ENCODE measurements at regions not wholly inside any gene's neighbourhood (a gene's known extent, or its start where the extent isn't known, plus 50 kb on each side); places are given as distances from the start of the nearest gene placed in this dataset.

- TF ChIP-seq EP300 (IDR thresholded peaks at IDR 0.05): no peak
- no peak for TF ChIP-seq POLR2A (IDR thresholded peaks at IDR 0.05)
- no peak for TF ChIP-seq CTCF (IDR thresholded peaks at IDR 0.05)
- no peak for TF ChIP-seq POLR2AphosphoS5 (IDR thresholded peaks at IDR 0.05)
- 81 to 94% (median 91%) methylated on average over 3 of the region's 3 CpGs for WGBS, 5 donors
- no peaks in the 10 kb centered on the region for H3K4me1 ChIP-seq
- no peaks in the 10 kb centered on the region for H3K27me3 ChIP-seq
- no peak overlapping the region for H3K27ac ChIP-seq
- H3K9me3 ChIP-seq: peaks cover 0 to 23% (median 10%) of the 10 kb centered on the region in 4 donors
- no peak overlapping the region for H3K4me3 ChIP-seq
- no peaks in the 10 kb centered on the region for H3K36me3 ChIP-seq
- intact Hi-C loops (cut with DNase I; ENCODE audit: low total_unique reads): loop anchor here (10.0 kb wide), 1 partner anchor 430 kb away; no protein-coding TSS in a partner anchor
- no peak for DNase-seq
These were observed 51.1 kb upstream of the ZNF107 start for GRCh38 chr7:64614812-64615211.

DNA sequence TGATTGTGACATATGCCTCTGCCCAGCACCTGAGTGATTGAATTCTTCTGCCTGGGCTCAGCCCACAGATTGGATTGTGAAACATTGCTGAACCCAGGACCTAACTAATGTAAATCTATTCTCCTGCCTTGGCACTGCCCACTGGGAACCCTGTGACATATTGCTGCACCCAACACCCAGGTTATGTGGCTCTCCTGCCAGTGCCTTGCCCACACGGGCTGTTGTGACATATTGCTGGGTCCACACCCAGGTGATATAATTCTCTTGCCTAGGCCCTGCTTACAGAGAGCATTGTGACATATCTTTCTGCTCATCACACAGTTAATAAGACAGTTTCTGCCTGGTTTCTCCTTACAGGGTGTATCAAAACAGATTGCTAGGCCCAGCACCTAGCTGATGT lies 50.8 kb upstream of the ZNF680 start:
- Histone ChIP-seq H3K27ac (no peak overlapping the region), H3K4me3 (no peak overlapping the region), H3K9me3 (peaks cover 0 to 11% (median 2%) of the 10 kb centered on the region in 4 donors), H3K27me3 (no peaks in the 10 kb centered on the region), H3K4me1 (no peaks in the 10 kb centered on the region), H3K36me3 (no peaks in the 10 kb centered on the region)
- TF ChIP-seq EP300 (IDR thresholded peaks at IDR 0.05): no peak
- TF ChIP-seq POLR2AphosphoS5 (IDR thresholded peaks at IDR 0.05): no peak
- no peak for TF ChIP-seq CTCF (IDR thresholded peaks at IDR 0.05)
- TF ChIP-seq POLR2A (IDR thresholded peaks at IDR 0.05): no peak
- intact Hi-C loops (cut with DNase I; ENCODE audit: low total_unique reads): loop anchor here (10.0 kb wide), 1 partner anchor 429 kb away; no protein-coding TSS in a partner anchor
- no peak for DNase-seq
- WGBS, 5 donors: 72 to 86% (median 76%) methylated on average over 1 of the region's 1 CpG
